Gastrocnemius medialis (tissue), 4 donors: ENCODE measurements at regions not wholly inside any gene's neighbourhood (a gene's known extent, or its start where the extent isn't known, plus 50 kb on each side); places are given as distances from the start of the nearest gene placed in this dataset.

Experiments
- POLR2A ChIP-seq, 2 donors: fragments of 450-650 bp; IDR thresholded peaks; one replicate each; pipeline ENCODE4 v1.6.1; 2017; ENCODE audit warnings: antibody characterized with exemption in 2 of 2, mild to moderate bottlenecking in 2 of 2, moderate library complexity in 2 of 2
- TF ChIP-seq, protein P1 (sequence below), 5 experiments: fragments of 450-650 bp in 3 of 5; fragments of 200-600 bp in 2 of 5; sonication (generic) in 2 of 5; IDR thresholded peaks in 4 of 5; conservative IDR thresholded peaks in 1 of 5; 1 replicate in 4 of 5; 2 replicates in 1 of 5; pipeline ENCODE4 v1.5.1; 2016 to 2019; ENCODE audit warnings: antibody characterized with exemption in 5 of 5, mild to moderate bottlenecking in 3 of 5, moderate library complexity in 3 of 5

DNA sequence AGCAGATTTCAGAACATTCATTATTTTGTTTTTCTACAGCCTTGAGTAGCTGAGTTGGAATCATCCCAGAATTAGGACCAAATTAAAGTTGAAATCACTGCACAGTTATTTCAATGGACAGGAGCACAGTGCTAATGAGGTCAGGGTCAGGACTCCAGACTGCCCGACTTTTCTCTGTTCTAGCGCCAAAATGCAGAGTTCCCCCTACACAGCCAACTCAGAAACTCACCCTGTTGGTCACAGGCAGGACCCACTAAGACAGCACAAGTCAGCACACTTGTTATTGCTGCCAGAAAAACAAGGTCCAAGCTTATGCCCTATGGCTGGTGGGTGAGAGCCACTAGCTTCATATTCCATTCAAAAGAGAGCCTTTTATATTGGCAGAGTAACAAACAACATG lies 198.1 kb upstream of the KRR1 start:
- TF ChIP-seq, protein P1, sequence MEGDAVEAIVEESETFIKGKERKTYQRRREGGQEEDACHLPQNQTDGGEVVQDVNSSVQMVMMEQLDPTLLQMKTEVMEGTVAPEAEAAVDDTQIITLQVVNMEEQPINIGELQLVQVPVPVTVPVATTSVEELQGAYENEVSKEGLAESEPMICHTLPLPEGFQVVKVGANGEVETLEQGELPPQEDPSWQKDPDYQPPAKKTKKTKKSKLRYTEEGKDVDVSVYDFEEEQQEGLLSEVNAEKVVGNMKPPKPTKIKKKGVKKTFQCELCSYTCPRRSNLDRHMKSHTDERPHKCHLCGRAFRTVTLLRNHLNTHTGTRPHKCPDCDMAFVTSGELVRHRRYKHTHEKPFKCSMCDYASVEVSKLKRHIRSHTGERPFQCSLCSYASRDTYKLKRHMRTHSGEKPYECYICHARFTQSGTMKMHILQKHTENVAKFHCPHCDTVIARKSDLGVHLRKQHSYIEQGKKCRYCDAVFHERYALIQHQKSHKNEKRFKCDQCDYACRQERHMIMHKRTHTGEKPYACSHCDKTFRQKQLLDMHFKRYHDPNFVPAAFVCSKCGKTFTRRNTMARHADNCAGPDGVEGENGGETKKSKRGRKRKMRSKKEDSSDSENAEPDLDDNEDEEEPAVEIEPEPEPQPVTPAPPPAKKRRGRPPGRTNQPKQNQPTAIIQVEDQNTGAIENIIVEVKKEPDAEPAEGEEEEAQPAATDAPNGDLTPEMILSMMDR (IDR thresholded peaks at IDR 0.05 in 4 of 5, conservative IDR thresholded peaks at IDR 0.05 in 1 of 5): no peak
- TF ChIP-seq POLR2A (IDR thresholded peaks at IDR 0.05): no peak
